Natural killer cell (primary cell): ENCODE measurements at regions not wholly inside any gene's neighbourhood (a gene's known extent, or its start where the extent isn't known, plus 50 kb on each side); places are given as distances from the start of the nearest gene placed in this dataset.
"Not testable (repeated sequence)": the region's sequence is repeated elsewhere in the genome, so short reads cannot be mapped to it uniquely, and the experiment has no call there.

Source experiments
- ATAC-seq, 3 donors: fragments of 150-1000 bp in 2 of 3; fragments of 200-7000 bp in 1 of 3; cut with Tn5 transposase; 1 replicate in 1 of 3; 2 replicates in 2 of 3; pipeline ENCODE4 v1.10.0; 2021; ENCODE audit warnings: mild to moderate bottlenecking in 2 of 3, moderate library complexity in 2 of 3
- DNase-seq, 2 donors: peaks; one replicate each; pipeline versions ENCODE4 v3.0.0 to v3.0.0-alpha.2; 2013 to 2021; ENCODE audit warnings: mixed read lengths in 1 of 2
- H3K27ac ChIP-seq: one replicate; pipeline ENCODE4 v1.5.1; 2013; ENCODE audit warnings: mild to moderate bottlenecking, low read length
- H3K27me3 ChIP-seq: one replicate; pipeline ENCODE4 v1.6.1; 2013; ENCODE audit warnings: low read length; ENCODE audit not compliant: control insufficient read depth, insufficient read depth
- H3K36me3 ChIP-seq: one replicate; pipeline ENCODE4 v1.6.1; 2013; ENCODE audit warnings: low read length; ENCODE audit not compliant: control insufficient read depth, insufficient read depth
- H3K4me1 ChIP-seq: one replicate; pipeline ENCODE4 v1.6.1; 2013; ENCODE audit warnings: low read length; ENCODE audit not compliant: control insufficient read depth, insufficient read depth
- H3K4me3 ChIP-seq: one replicate; pipeline ENCODE4 v1.5.1; 2013; ENCODE audit warnings: low read length
- H3K9me3 ChIP-seq: one replicate; pipeline ENCODE4 v1.6.1; 2013; ENCODE audit warnings: low read length; ENCODE audit not compliant: control insufficient read depth, insufficient read depth
- H3K27ac Mint-ChIP-seq, 2 donors: one replicate each; pipeline ENCODE4 v1.8.0; 2022; ENCODE audit warnings: mild to moderate bottlenecking in 2 of 2, mixed read lengths in 2 of 2, moderate library complexity in 1 of 2
- H3K27me3 Mint-ChIP-seq, 2 donors: one replicate each; pipeline ENCODE4 v1.8.0; 2022; ENCODE audit warnings: low read depth in 2 of 2, mixed read lengths in 2 of 2
- H3K36me3 Mint-ChIP-seq: one replicate; pipeline ENCODE4 v1.8.0; 2022; ENCODE audit warnings: mixed read lengths
- H3K4me1 Mint-ChIP-seq, 2 donors: one replicate each; pipeline ENCODE4 v1.8.0; 2022; ENCODE audit warnings: mixed read lengths in 2 of 2
- H3K4me3 Mint-ChIP-seq: one replicate; pipeline ENCODE4 v1.8.0; 2022; ENCODE audit warnings: mild to moderate bottlenecking, moderate library complexity, mixed read lengths
- H3K9me3 Mint-ChIP-seq, 2 donors: one replicate each; pipeline ENCODE4 v1.8.0; 2022; ENCODE audit warnings: mixed read lengths in 2 of 2
- CTCF ChIP-seq: fragments of 200-600 bp; IDR thresholded peaks from one replicate; pipeline ENCODE4 v1.8.0; 2022; ENCODE audit warnings: antibody characterized with exemption
- WGBS: methylation state at CpG from one replicate; pipeline ENCODE4 v1.1.7; 2013; ENCODE audit warnings: missing lambda C conversion rate; ENCODE audit not compliant: insufficient coverage; 5-methylcytosine and 5-hydroxymethylcytosine counted together
- intact Hi-C: fragments of 100-400 bp; cut with micrococcal nuclease; formaldehyde crosslinking; loops from one replicate; pipeline ENCODE4 v1.14.2; 2022

GRCh38 chr1:101484689-101485338 lies 248.0 kb downstream of the S1PR1 start:
- H3K36me3 ChIP-seq, result no peaks in the 10 kb centered on the region
- H3K27me3 ChIP-seq, result no peaks in the 10 kb centered on the region
- Mint-ChIP-seq H3K27ac (no peak overlapping the region), H3K9me3 (peaks cover 4% of the 10 kb centered on the region in 2 donors), H3K4me3 (no peak overlapping the region), H3K27me3 (peaks cover 11 to 20% of the 10 kb centered on the region in 2 donors), H3K36me3 (peaks cover 5% of the 10 kb centered on the region), H3K4me1 (no peaks in the 10 kb centered on the region)
- TF ChIP-seq CTCF, result no peak
- ATAC-seq, result no peak
- H3K4me1 ChIP-seq, result no peaks in the 10 kb centered on the region
- no CpG with 5 or more reads among the region's 2 CpGs for WGBS
- no peaks in the 10 kb centered on the region for H3K9me3 ChIP-seq
- intact Hi-C loops, result no loop called here
- H3K27ac ChIP-seq, result no peak overlapping the region
- no peak for DNase-seq
- no peak overlapping the region for H3K4me3 ChIP-seq

DNA sequence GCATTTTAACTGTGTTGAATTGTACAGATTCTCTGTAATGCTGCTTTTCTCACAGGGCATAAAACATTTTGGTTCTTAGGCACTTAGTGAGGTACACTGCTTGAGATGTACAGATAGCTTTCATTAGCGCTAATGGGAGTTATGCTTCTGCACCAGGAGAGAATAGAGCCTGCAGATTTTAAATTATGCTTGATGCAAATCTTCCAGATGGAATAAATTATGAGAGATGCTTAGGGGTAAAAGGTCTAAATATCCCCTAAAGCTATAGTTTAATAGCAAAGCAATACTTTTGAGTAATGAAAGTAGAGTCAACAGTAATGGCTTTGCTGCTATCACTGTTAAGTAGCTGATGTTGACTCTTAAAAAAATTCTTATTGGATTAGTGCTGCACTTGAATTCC lies 248.9 kb downstream of the S1PR1 start:
- H3K27me3 Mint-ChIP-seq, result peaks cover 14 to 28% of the 10 kb centered on the region in 2 donors
- WGBS, result 60% methylated on average over 1 of the region's 1 CpG

DNA sequence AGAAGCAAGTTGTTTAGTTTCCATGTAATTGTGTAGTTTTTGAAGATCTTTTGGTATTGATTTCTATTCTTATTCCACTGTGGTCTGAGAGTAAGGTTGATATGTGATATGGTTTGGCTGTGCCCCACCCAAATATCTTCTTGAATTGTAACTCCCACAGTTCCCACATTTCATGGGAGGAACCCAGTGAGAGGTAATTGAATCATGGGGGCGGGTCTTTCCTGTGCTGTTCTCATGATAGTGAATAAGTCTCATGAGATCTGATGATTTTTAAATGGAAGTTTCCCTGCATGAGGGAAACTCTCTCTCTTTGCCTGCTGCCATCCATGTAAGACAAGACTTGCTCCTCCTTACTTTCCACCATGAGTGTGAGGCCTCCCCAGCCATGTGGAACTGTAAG lies 255.3 kb downstream of the S1PR1 start:
- H3K4me1 Mint-ChIP-seq, H3K27ac Mint-ChIP-seq, H3K4me3 Mint-ChIP-seq, H3K27ac ChIP-seq, H3K4me3 ChIP-seq, H3K4me1 ChIP-seq, DNase-seq, ATAC-seq, H3K9me3 ChIP-seq, intact Hi-C loops, H3K27me3 ChIP-seq, H3K36me3 ChIP-seq, H3K9me3 Mint-ChIP-seq: not testable (repeated sequence)
- WGBS, result no CpG with 5 or more reads among the region's 1 CpG
- peaks cover 15 to 18% of the 10 kb centered on the region in 2 donors for H3K27me3 Mint-ChIP-seq
- H3K36me3 Mint-ChIP-seq, result peaks cover 11% of the 10 kb centered on the region

More for the DNA sequence above, 248.9 kb downstream of the S1PR1 start:
- no peak for TF ChIP-seq CTCF
- H3K27ac ChIP-seq, result no peak overlapping the region
- Mint-ChIP-seq H3K9me3 (peaks cover 7 to 8% of the 10 kb centered on the region in 2 donors), H3K4me3 (no peak overlapping the region), H3K4me1 (no peaks in the 10 kb centered on the region), H3K36me3 (peaks cover 11% of the 10 kb centered on the region), H3K27ac (no peak overlapping the region)
- no peak for ATAC-seq
- intact Hi-C loops, result no loop called here
- H3K4me3 ChIP-seq, result no peak overlapping the region
- H3K36me3 ChIP-seq, result no peaks in the 10 kb centered on the region
- no peaks in the 10 kb centered on the region for H3K9me3 ChIP-seq
- no peaks in the 10 kb centered on the region for H3K27me3 ChIP-seq
- H3K4me1 ChIP-seq, result no peaks in the 10 kb centered on the region
- no peak for DNase-seq

DNA sequence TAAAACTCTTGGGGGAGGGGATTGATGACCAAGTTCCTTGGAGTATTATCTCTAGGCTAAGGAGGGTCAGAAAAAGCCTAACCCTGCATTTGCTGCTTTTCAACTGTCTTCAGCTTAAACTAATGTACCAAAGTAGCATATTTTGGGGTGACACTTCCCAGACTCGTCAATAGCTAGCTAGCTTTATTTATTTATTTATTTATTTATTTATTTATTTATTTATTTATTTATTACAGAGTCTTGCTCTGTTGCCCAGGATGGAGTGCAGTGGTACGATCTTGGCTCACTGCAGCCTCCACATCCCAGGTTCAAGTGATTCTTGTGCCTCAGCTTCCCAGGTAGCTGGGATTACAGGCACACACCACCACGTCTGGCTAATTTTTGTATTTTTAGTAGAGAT lies 257.1 kb downstream of the S1PR1 start:
- H3K4me1 ChIP-seq, H3K9me3 ChIP-seq, H3K9me3 Mint-ChIP-seq, H3K4me3 Mint-ChIP-seq, H3K27ac Mint-ChIP-seq, H3K27ac ChIP-seq, DNase-seq, H3K27me3 ChIP-seq, H3K36me3 ChIP-seq, ATAC-seq, H3K4me3 ChIP-seq, H3K4me1 Mint-ChIP-seq, intact Hi-C loops: not testable (repeated sequence)
- WGBS, result 85% methylated on average over 2 of the region's 3 CpGs
- Mint-ChIP-seq H3K27me3 (peaks cover 15 to 16% of the 10 kb centered on the region in 2 donors), H3K36me3 (peaks cover 11% of the 10 kb centered on the region)
